HG03442 (cell line): ENCODE measurements at regions not wholly inside any gene's neighbourhood (a gene's known extent, or its start where the extent isn't known, plus 50 kb on each side); places are given as distances from the start of the nearest gene placed in this dataset.

Experiments used
- ATAC-seq: cut with Tn5 transposase; IDR thresholded peaks from one replicate; pipeline ENCODE4 v1.9.1; 2021; ENCODE audit warnings: mild to moderate bottlenecking, moderate library complexity; ENCODE audit not compliant: unreplicated experiment

GRCh38 chr4:82042042-82042441 is 331.7 kb downstream of the HNRNPD start:
- no peak for ATAC-seq

- ATAC-seq = no peak
Observed at GRCh38 chr4:82038936-82039335, 334.9 kb downstream of the HNRNPD start.

- no peak for ATAC-seq
Observed at GRCh38 chr4:82036181-82036580, 337.6 kb downstream of the HNRNPD start.

GRCh38 chr4:82034878-82035277 is 338.9 kb downstream of the HNRNPD start:
- no peak for ATAC-seq

GRCh38 chr4:82033862-82034261 is 339.9 kb downstream of the HNRNPD start:
- ATAC-seq = no peak

- ATAC-seq = no peak
Observed at GRCh38 chr4:82031376-82031927, 342.3 kb downstream of the HNRNPD start.

GRCh38 chr4:82017680-82018079 is 356.1 kb downstream of the HNRNPD start:
- ATAC-seq = no peak

- no peak for ATAC-seq
Observed at GRCh38 chr4:82005158-82005557, 368.6 kb downstream of the HNRNPD start.

- no peak for ATAC-seq
Observed at GRCh38 chr4:81997313-81997712, 376.5 kb downstream of the HNRNPD start.

- ATAC-seq = no peak
Observed at GRCh38 chr4:81990898-81991297, 382.9 kb downstream of the HNRNPD start.

- no peak for ATAC-seq
Observed at GRCh38 chr4:81990211-81990610, 383.6 kb downstream of the HNRNPD start.

- ATAC-seq = no peak
Observed at GRCh38 chr4:81989202-81989601, 384.6 kb downstream of the HNRNPD start.

- ATAC-seq = no peak
Observed at GRCh38 chr4:81988178-81988577, 385.6 kb downstream of the HNRNPD start.

- ATAC-seq = no peak
Observed at GRCh38 chr4:81984746-81985145, 389.0 kb downstream of the HNRNPD start.

GRCh38 chr4:81982846-81983540 is 390.8 kb downstream of the HNRNPD start:
- ATAC-seq = no peak

GRCh38 chr4:81981218-81981617 is 392.6 kb downstream of the HNRNPD start:
- no peak for ATAC-seq

GRCh38 chr4:81974523-81974922 is 399.3 kb downstream of the HNRNPD start:
- ATAC-seq = no peak

- no peak for ATAC-seq
Observed at GRCh38 chr4:81971637-81972381, 402.0 kb downstream of the HNRNPD start.

- ATAC-seq = no peak
Observed at GRCh38 chr4:81971061-81971460, 402.7 kb downstream of the HNRNPD start.

- ATAC-seq = no peak
Observed at GRCh38 chr4:81970454-81970853, 403.3 kb downstream of the HNRNPD start.

GRCh38 chr4:81966676-81967075 is 407.1 kb downstream of the HNRNPD start:
- no peak for ATAC-seq

GRCh38 chr4:81965911-81966310 is 407.9 kb downstream of the HNRNPD start:
- ATAC-seq = no peak
